Upper lobe of left lung (tissue), 4 donors: ENCODE measurements at regions not wholly inside any gene's neighbourhood (a gene's known extent, or its start where the extent isn't known, plus 50 kb on each side); places are given as distances from the start of the nearest gene placed in this dataset.

Experiments used
- CTCF ChIP-seq, 6 experiments: fragments of 450-650 bp in 4 of 6; fragments of 200-600 bp in 2 of 6; sonication (generic) in 2 of 6; IDR thresholded peaks; one replicate each; pipeline ENCODE4 v1.5.1; 2016 to 2019; ENCODE audit warnings: antibody characterized with exemption in 6 of 6
- EP300 ChIP-seq, 4 donors: sonication (generic); formaldehyde crosslinking; IDR thresholded peaks; one replicate each; pipeline ENCODE4 v1.5.1; 2017; ENCODE audit warnings: antibody characterized with exemption in 4 of 4, control low read depth in 2 of 4
- POLR2AphosphoS5 ChIP-seq, 2 donors: sonication (generic); formaldehyde crosslinking; IDR thresholded peaks; one replicate each; pipeline ENCODE4 v1.5.1; 2017; ENCODE audit warnings: antibody characterized with exemption in 2 of 2

- TF ChIP-seq CTCF (IDR thresholded peaks at IDR 0.05), result no peak
- no peak for TF ChIP-seq EP300 (IDR thresholded peaks at IDR 0.05)
- no peak for TF ChIP-seq POLR2AphosphoS5 (IDR thresholded peaks at IDR 0.05)
Measured at GRCh38 chr2:168328421-168328820, 81.0 kb upstream of the STK39 start.
